NT2/D1 (cell line): ENCODE measurements at regions not wholly inside any gene's neighbourhood (a gene's known extent, or its start where the extent isn't known, plus 50 kb on each side); places are given as distances from the start of the nearest gene placed in this dataset.

Source experiments
- DNase-seq: peaks from one replicate; pipeline ENCODE4 v3.0.0-alpha.2; 2011; ENCODE audit warnings: low read depth, low spot score
- H3K27me3 ChIP-seq: 2 replicates; pipeline ENCODE4 v1.6.0; 2011; ENCODE audit warnings: mild to moderate bottlenecking; ENCODE audit not compliant: insufficient read length, insufficient read depth
- H3K36me3 ChIP-seq: 2 replicates; pipeline ENCODE4 v1.6.1; 2011; ENCODE audit warnings: mild to moderate bottlenecking, low read length, mixed read lengths; ENCODE audit not compliant: insufficient read depth, insufficient read length
- H3K4me1 ChIP-seq: 2 replicates; pipeline ENCODE4 v1.5.1; 2011; ENCODE audit not compliant: insufficient read depth, insufficient read length
- H3K4me3 ChIP-seq: 2 replicates; pipeline ENCODE4 v1.5.1; 2011; ENCODE audit warnings: low read depth; ENCODE audit not compliant: insufficient read length
- H3K9ac ChIP-seq: 2 replicates; pipeline ENCODE4 v1.6.0; 2011; ENCODE audit warnings: low read depth; ENCODE audit not compliant: insufficient read length
- H3K9me3 ChIP-seq: 2 replicates; pipeline ENCODE4 v1.5.1; 2011; ENCODE audit warnings: mild to moderate bottlenecking, low read length; ENCODE audit not compliant: insufficient read depth
- SUZ12 ChIP-seq: IDR thresholded peaks from 2 replicates; pipeline ENCODE4 v1.6.1; 2011; ENCODE audit not compliant: insufficient read length, insufficient read depth; ENCODE audit errors: extremely low read depth
- YY1 ChIP-seq: IDR thresholded peaks from 2 replicates; pipeline ENCODE4 v1.6.1; 2011; ENCODE audit not compliant: insufficient read length, insufficient read depth
- ZNF274 ChIP-seq: IDR thresholded peaks from 2 replicates; pipeline ENCODE4 v1.6.1; 2011; ENCODE audit warnings: mild to moderate bottlenecking, low read depth, low read length

- H3K9me3 ChIP-seq: no peaks in the 10 kb centered on the region
- H3K9ac ChIP-seq: no peak overlapping the region
- no peaks in the 10 kb centered on the region for H3K4me1 ChIP-seq
- DNase-seq: no peak
- H3K36me3 ChIP-seq: no peaks in the 10 kb centered on the region
- TF ChIP-seq YY1 (no peak), ZNF274 (no peak), SUZ12 (no peak)
- no peak overlapping the region for H3K4me3 ChIP-seq
- no peaks in the 10 kb centered on the region for H3K27me3 ChIP-seq
These were observed 1456.1 kb downstream of the BRINP3 start for GRCh38 chr1:189021577-189021976.

GRCh38 chr1:189022015-189022414 is 1455.6 kb downstream of the BRINP3 start:
- H3K4me3 ChIP-seq: no peak overlapping the region

GRCh38 chr1:189027512-189027911 is 1450.2 kb downstream of the BRINP3 start:
- H3K9ac ChIP-seq: no peak overlapping the region
- TF ChIP-seq SUZ12: no peak
- TF ChIP-seq YY1: no peak
- TF ChIP-seq ZNF274: no peak
- no peaks in the 10 kb centered on the region for H3K36me3 ChIP-seq

More at GRCh38 chr1:189022015-189022414, 1455.6 kb downstream of the BRINP3 start:
- H3K9ac ChIP-seq: no peak overlapping the region
- H3K36me3 ChIP-seq: no peaks in the 10 kb centered on the region
- no peak for DNase-seq
- no peaks in the 10 kb centered on the region for H3K4me1 ChIP-seq
- no peak for TF ChIP-seq SUZ12
- no peak for TF ChIP-seq ZNF274
- TF ChIP-seq YY1: no peak
- no peaks in the 10 kb centered on the region for H3K9me3 ChIP-seq
- H3K27me3 ChIP-seq: no peaks in the 10 kb centered on the region

GRCh38 chr1:189033169-189033568 is 1444.5 kb downstream of the BRINP3 start:
- H3K4me1 ChIP-seq: no peaks in the 10 kb centered on the region
- no peak overlapping the region for H3K9ac ChIP-seq
- H3K4me3 ChIP-seq: no peak overlapping the region
- H3K27me3 ChIP-seq: no peaks in the 10 kb centered on the region
- H3K9me3 ChIP-seq: no peaks in the 10 kb centered on the region
- no peak for TF ChIP-seq ZNF274
- no peak for TF ChIP-seq YY1
- no peak for TF ChIP-seq SUZ12
- no peaks in the 10 kb centered on the region for H3K36me3 ChIP-seq
- DNase-seq: no peak

More at GRCh38 chr1:189027512-189027911, 1450.2 kb downstream of the BRINP3 start:
- DNase-seq: no peak
- H3K27me3 ChIP-seq: no peaks in the 10 kb centered on the region
- H3K4me1 ChIP-seq: no peaks in the 10 kb centered on the region
- H3K9me3 ChIP-seq: no peaks in the 10 kb centered on the region
- no peak overlapping the region for H3K4me3 ChIP-seq

- Histone ChIP-seq H3K4me3 (no peak overlapping the region), H3K9me3 (no peaks in the 10 kb centered on the region), H3K9ac (no peak overlapping the region), H3K36me3 (no peaks in the 10 kb centered on the region), H3K4me1 (no peaks in the 10 kb centered on the region), H3K27me3 (no peaks in the 10 kb centered on the region)
- DNase-seq: no peak
- no peak for TF ChIP-seq ZNF274
- no peak for TF ChIP-seq SUZ12
- no peak for TF ChIP-seq YY1
These were observed 1441.0 kb downstream of the BRINP3 start for GRCh38 chr1:189036628-189037027.

- no peak for TF ChIP-seq YY1
- TF ChIP-seq ZNF274: no peak
- no peak for TF ChIP-seq SUZ12
- Histone ChIP-seq H3K4me3 (no peak overlapping the region), H3K9me3 (no peaks in the 10 kb centered on the region), H3K9ac (no peak overlapping the region), H3K4me1 (no peaks in the 10 kb centered on the region), H3K36me3 (no peaks in the 10 kb centered on the region), H3K27me3 (no peaks in the 10 kb centered on the region)
- DNase-seq: no peak
These were observed 1431.5 kb downstream of the BRINP3 start for GRCh38 chr1:189046127-189046526.

GRCh38 chr1:189084811-189085210 is 1392.9 kb downstream of the BRINP3 start:
- no peaks in the 10 kb centered on the region for H3K27me3 ChIP-seq
- DNase-seq: no peak
- no peaks in the 10 kb centered on the region for H3K36me3 ChIP-seq
- H3K9me3 ChIP-seq: no peaks in the 10 kb centered on the region
- TF ChIP-seq YY1: no peak
- no peak for TF ChIP-seq ZNF274
- TF ChIP-seq SUZ12: no peak
- H3K4me1 ChIP-seq: no peaks in the 10 kb centered on the region
- no peak overlapping the region for H3K4me3 ChIP-seq
- H3K9ac ChIP-seq: no peak overlapping the region

- no peak overlapping the region for H3K4me3 ChIP-seq
- H3K27me3 ChIP-seq: no peaks in the 10 kb centered on the region
- TF ChIP-seq ZNF274 (no peak), YY1 (no peak), SUZ12 (no peak)
- no peaks in the 10 kb centered on the region for H3K9me3 ChIP-seq
- H3K4me1 ChIP-seq: no peaks in the 10 kb centered on the region
- no peaks in the 10 kb centered on the region for H3K36me3 ChIP-seq
- no peak overlapping the region for H3K9ac ChIP-seq
- DNase-seq: no peak
These were observed 1373.7 kb downstream of the BRINP3 start for GRCh38 chr1:189103956-189104355.
